ENCODE measurements at regions not wholly inside any gene's neighbourhood (a gene's known extent, or its start where the extent isn't known, plus 50 kb on each side); places are given as distances from the start of the nearest gene placed in this dataset.
A peak's percentile ranks its signal among the peaks of the same experiment; 100 is the strongest.

GRCh38 chr9:105118636-105119035 lies 125.8 kb upstream of the SLC44A1 start:
- no peak for TF ChIP-seq CTCF (IDR thresholded peaks at IDR 0.05)
- Histone ChIP-seq H3K4me1 (ENCODE audit: control insufficient read depth in 1 of 2, insufficient read depth in 2 of 2, low read length in 2 of 2) (peaks cover 26 to 27% of the 10 kb centered on the region in 2 donors), H3K9me3 (replicated peaks in 1 of 2; ENCODE audit: control insufficient read depth in 1 of 2, insufficient read depth in 1 of 2, low read length in 2 of 2) (no peaks in the 10 kb centered on the region), H3K36me3 (replicated peaks in 1 of 2; ENCODE audit: control insufficient read depth in 1 of 2, insufficient read depth in 2 of 2, low read length in 2 of 2) (no peaks in the 10 kb centered on the region), H3K27me3 (ENCODE audit: control insufficient read depth in 2 of 2, insufficient read depth in 2 of 2, low read length in 2 of 2) (no peaks in the 10 kb centered on the region), H3K4me2 (replicated peaks; ENCODE audit: extremely low read depth, low read length, poor library complexity, severe bottlenecking) (no peak overlapping the region), H3K27ac (ENCODE audit: low read depth in 1 of 2, low read length in 2 of 2) (no peak overlapping the region), H3K9ac (ENCODE audit: insufficient read depth, low read length, poor library complexity, severe bottlenecking) (no peak overlapping the region), H3K4me3 (replicated peaks in 1 of 3; ENCODE audit: low read depth in 2 of 3, low read length in 3 of 3) (no peak overlapping the region), H4K20me1 (ENCODE audit: insufficient read depth, low read length) (no peaks in the 10 kb centered on the region), H2AFZ (ENCODE audit: insufficient read depth, low read depth, low read length, poor library complexity, severe bottlenecking) (no peak overlapping the region), H3K79me2 (ENCODE audit: insufficient read depth, low read length) (no peaks in the 10 kb centered on the region)
- WGBS (ENCODE audit: insufficient coverage): 73% methylated on average over 3 of the region's 5 CpGs
- Mint-ChIP-seq H3K27ac (no peak overlapping the region), H3K36me3 (no peaks in the 10 kb centered on the region), H3K9me3 (no peaks in the 10 kb centered on the region), H3K4me3 (no peak overlapping the region), H3K27me3 (ENCODE audit: low read depth in 3 of 3) (no peaks in the 10 kb centered on the region), H3K4me1 (peaks cover 30% of the 10 kb centered on the region)
- intact Hi-C loops (cut with micrococcal nuclease): loop anchor here in 1 of 2 donors (5.0 kb wide), 1 partner anchor 51 kb away; no protein-coding TSS in a partner anchor
- DNase-seq: peak in 1 of 3 donors; percentile 34

GRCh38 chr9:105119156-105119555 lies 125.3 kb upstream of the SLC44A1 start:
- no peaks in the 10 kb centered on the region for H3K36me3 Mint-ChIP-seq
- H2AFZ ChIP-seq (ENCODE audit: insufficient read depth, low read depth, low read length, poor library complexity, severe bottlenecking): no peak overlapping the region
- no peak for TF ChIP-seq CTCF (IDR thresholded peaks at IDR 0.05)
- H3K36me3 ChIP-seq (replicated peaks in 1 of 2; ENCODE audit: control insufficient read depth in 1 of 2, insufficient read depth in 2 of 2, low read length in 2 of 2): no peaks in the 10 kb centered on the region
- H3K4me2 ChIP-seq (replicated peaks; ENCODE audit: extremely low read depth, low read length, poor library complexity, severe bottlenecking): no peak overlapping the region
- H3K79me2 ChIP-seq (ENCODE audit: insufficient read depth, low read length): no peaks in the 10 kb centered on the region
- 95% methylated on average over 2 of the region's 6 CpGs for WGBS (ENCODE audit: insufficient coverage)
- no peak for DNase-seq
- no peak overlapping the region for H3K9ac ChIP-seq (ENCODE audit: insufficient read depth, low read length, poor library complexity, severe bottlenecking)
- H3K9me3 Mint-ChIP-seq: no peaks in the 10 kb centered on the region
- no peaks in the 10 kb centered on the region for H3K9me3 ChIP-seq (replicated peaks in 1 of 2; ENCODE audit: control insufficient read depth in 1 of 2, insufficient read depth in 1 of 2, low read length in 2 of 2)
- intact Hi-C loops (cut with micrococcal nuclease): loop anchor here in 1 of 2 donors (5.0 kb wide), 1 partner anchor 52 kb away; no protein-coding TSS in a partner anchor
- peaks cover 25% of the 10 kb centered on the region for H3K4me1 Mint-ChIP-seq
- H3K27me3 ChIP-seq (ENCODE audit: control insufficient read depth in 2 of 2, insufficient read depth in 2 of 2, low read length in 2 of 2): no peaks in the 10 kb centered on the region
- peaks cover 24 to 26% of the 10 kb centered on the region in 2 donors for H3K4me1 ChIP-seq (ENCODE audit: control insufficient read depth in 1 of 2, insufficient read depth in 2 of 2, low read length in 2 of 2)
- H3K27me3 Mint-ChIP-seq (ENCODE audit: low read depth in 3 of 3): no peaks in the 10 kb centered on the region
- H3K4me3 ChIP-seq (replicated peaks in 1 of 3; ENCODE audit: low read depth in 2 of 3, low read length in 3 of 3): no peak overlapping the region
- peak overlapping the region in 1 of 7 donors; percentile 23 for H3K27ac Mint-ChIP-seq
- no peak overlapping the region for H3K27ac ChIP-seq (ENCODE audit: low read depth in 1 of 2, low read length in 2 of 2)
- no peaks in the 10 kb centered on the region for H4K20me1 ChIP-seq (ENCODE audit: insufficient read depth, low read length)
- H3K4me3 Mint-ChIP-seq: no peak overlapping the region

All from CD14-positive monocyte (primary cell).